IPS DF 6.9 (cell line): ENCODE measurements at regions not wholly inside any gene's neighbourhood (a gene's known extent, or its start where the extent isn't known, plus 50 kb on each side); places are given as distances from the start of the nearest gene placed in this dataset.
"Not testable (repeated sequence)": the region's sequence is repeated elsewhere in the genome, so short reads cannot be mapped to it uniquely, and the experiment has no call there.

ENCODE experiments used
- DNase-seq: peaks from one replicate; pipeline ENCODE4 v3.0.0-alpha.2; 2013; ENCODE audit warnings: low read depth, low spot score
- H3K27ac ChIP-seq: one replicate; pipeline ENCODE4 v1.5.1; 2013; ENCODE audit warnings: low read length, control low read depth
- H3K27me3 ChIP-seq: 2 replicates; pipeline ENCODE4 v1.6.1; 2013; ENCODE audit warnings: mild to moderate bottlenecking, low read length; ENCODE audit not compliant: control insufficient read depth, insufficient read depth
- H3K36me3 ChIP-seq: 2 replicates; pipeline ENCODE4 v1.6.1; 2013; ENCODE audit warnings: low read length; ENCODE audit not compliant: control insufficient read depth, insufficient read depth
- H3K4me1 ChIP-seq: 2 replicates; pipeline ENCODE4 v1.6.1; 2013; ENCODE audit warnings: low read length; ENCODE audit not compliant: control insufficient read depth, insufficient read depth
- H3K4me3 ChIP-seq: 2 replicates; pipeline ENCODE4 v1.5.1; 2013; ENCODE audit warnings: mild to moderate bottlenecking, low read length
- H3K9me3 ChIP-seq: 2 replicates; pipeline ENCODE4 v1.6.1; 2013; ENCODE audit warnings: low read length, inconsistent platforms; ENCODE audit not compliant: control insufficient read depth, insufficient read depth
- WGBS: extraction: QIAGEN DNeasy Blood & Tissue Kit; methylation state at CpG from one replicate; pipeline ENCODE4 v1.1.7; 2013; ENCODE audit warnings: mixed read lengths, missing lambda C conversion rate; ENCODE audit not compliant: insufficient read length, insufficient coverage; 5-methylcytosine and 5-hydroxymethylcytosine counted together

GRCh38 chr20:22529150-22530019 is 55.0 kb downstream of the FOXA2 start:
- H3K4me1 ChIP-seq, result peaks cover 6% of the 10 kb centered on the region; the same call in 1 of the 2 replicates
- WGBS, result no CpG with 5 or more reads among the region's 13 CpGs
- no peaks in the 10 kb centered on the region for H3K27me3 ChIP-seq
- no peak overlapping the region for H3K4me3 ChIP-seq
- H3K9me3 ChIP-seq, result no peaks in the 10 kb centered on the region
- H3K27ac ChIP-seq, result no peak overlapping the region
- no peaks in the 10 kb centered on the region for H3K36me3 ChIP-seq
- no peak for DNase-seq

- no CpG with 5 or more reads among the region's 3 CpGs for WGBS
- Histone ChIP-seq H3K4me3 (no peak overlapping the region), H3K27ac (no peak overlapping the region), H3K36me3 (no peaks in the 10 kb centered on the region), H3K27me3 (no peaks in the 10 kb centered on the region), H3K4me1 (peaks cover 6% of the 10 kb centered on the region; the same call in 1 of the 2 replicates), H3K9me3 (no peaks in the 10 kb centered on the region)
- DNase-seq, result no peak
These were observed 57.8 kb downstream of the FOXA2 start for GRCh38 chr20:22526512-22527012.

GRCh38 chr20:22525821-22526220 is 58.6 kb downstream of the FOXA2 start:
- WGBS, result no CpG with 5 or more reads among the region's 7 CpGs
- Histone ChIP-seq H3K27me3 (no peaks in the 10 kb centered on the region), H3K4me1 (peaks cover 4% of the 10 kb centered on the region; the same call in 1 of the 2 replicates), H3K9me3 (no peaks in the 10 kb centered on the region), H3K4me3 (no peak overlapping the region), H3K27ac (no peak overlapping the region), H3K36me3 (no peaks in the 10 kb centered on the region)
- no peak for DNase-seq

GRCh38 chr20:22525069-22525820 is 59.1 kb downstream of the FOXA2 start:
- DNase-seq, result no peak
- no peaks in the 10 kb centered on the region for H3K27me3 ChIP-seq
- no CpG with 5 or more reads among the region's 4 CpGs for WGBS

GRCh38 chr20:22524393-22525015 is 59.9 kb downstream of the FOXA2 start:
- Histone ChIP-seq H3K4me3 (no peak overlapping the region), H3K27me3 (no peaks in the 10 kb centered on the region), H3K27ac (no peak overlapping the region), H3K9me3 (no peaks in the 10 kb centered on the region), H3K36me3 (no peaks in the 10 kb centered on the region), H3K4me1 (peaks cover under 1% of the 10 kb centered on the region; the same call in 1 of the 2 replicates)
- no peak for DNase-seq
- no CpG with 5 or more reads among the region's 6 CpGs for WGBS

More at GRCh38 chr20:22525069-22525820, 59.1 kb downstream of the FOXA2 start:
- Histone ChIP-seq H3K4me1 (peaks cover 4% of the 10 kb centered on the region; the same call in 1 of the 2 replicates), H3K36me3 (no peaks in the 10 kb centered on the region), H3K9me3 (no peaks in the 10 kb centered on the region), H3K27ac (no peak overlapping the region), H3K4me3 (no peak overlapping the region)

GRCh38 chr20:22523499-22524392 is 60.6 kb downstream of the FOXA2 start:
- Histone ChIP-seq H3K36me3 (no peaks in the 10 kb centered on the region), H3K27ac (no peak overlapping the region), H3K9me3 (no peaks in the 10 kb centered on the region), H3K4me1 (no peaks in the 10 kb centered on the region), H3K27me3 (no peaks in the 10 kb centered on the region), H3K4me3 (no peak overlapping the region)
- no peak for DNase-seq
- WGBS, result no CpG with 5 or more reads among the region's 15 CpGs

GRCh38 chr20:22523128-22523498 is 61.3 kb downstream of the FOXA2 start:
- no peaks in the 10 kb centered on the region for H3K27me3 ChIP-seq
- H3K9me3 ChIP-seq, result no peaks in the 10 kb centered on the region
- no peak for DNase-seq
- H3K4me1 ChIP-seq, result no peaks in the 10 kb centered on the region
- H3K36me3 ChIP-seq, result no peaks in the 10 kb centered on the region
- H3K4me3 ChIP-seq, result no peak overlapping the region
- H3K27ac ChIP-seq, result no peak overlapping the region
- WGBS, result no CpG with 5 or more reads among the region's 7 CpGs

GRCh38 chr20:22522701-22523100 is 61.7 kb downstream of the FOXA2 start:
- Histone ChIP-seq H3K27ac (no peak overlapping the region), H3K4me3 (no peak overlapping the region), H3K36me3 (no peaks in the 10 kb centered on the region), H3K4me1 (no peaks in the 10 kb centered on the region), H3K9me3 (no peaks in the 10 kb centered on the region), H3K27me3 (no peaks in the 10 kb centered on the region)
- DNase-seq, result no peak
- no CpG with 5 or more reads among the region's 3 CpGs for WGBS

- H3K27me3 ChIP-seq, H3K27ac ChIP-seq, H3K9me3 ChIP-seq, DNase-seq, H3K4me3 ChIP-seq, H3K36me3 ChIP-seq, H3K4me1 ChIP-seq: not testable (repeated sequence)
- no CpG with 5 or more reads among the region's 12 CpGs for WGBS
These were observed 62.4 kb downstream of the FOXA2 start for GRCh38 chr20:22521940-22522339.
